ENCODE measurements at regions not wholly inside any gene's neighbourhood (a gene's known extent, or its start where the extent isn't known, plus 50 kb on each side); places are given as distances from the start of the nearest gene placed in this dataset.

DNA sequence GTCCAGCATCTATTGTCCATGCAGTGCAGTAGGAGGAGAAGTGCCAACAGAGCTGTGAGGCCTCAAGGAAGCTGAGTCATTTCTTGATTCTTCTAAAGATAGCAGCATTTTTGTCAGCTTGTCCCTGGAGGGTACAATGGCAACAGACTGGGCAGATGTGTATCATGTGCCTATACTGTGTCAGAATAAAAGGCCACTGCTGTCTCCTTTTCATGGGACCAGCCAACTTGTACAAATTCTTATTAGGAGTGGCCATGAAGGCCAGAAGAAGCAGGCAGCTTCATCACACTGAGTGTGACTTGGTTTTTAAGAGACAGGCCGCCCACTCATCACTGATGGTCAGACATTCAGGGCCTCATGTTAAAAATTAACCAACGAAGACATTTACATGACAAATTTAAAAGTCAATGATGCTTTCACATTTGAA lies 185.0 kb upstream of the FAM241A start:
- TF ChIP-seq, protein P1, sequence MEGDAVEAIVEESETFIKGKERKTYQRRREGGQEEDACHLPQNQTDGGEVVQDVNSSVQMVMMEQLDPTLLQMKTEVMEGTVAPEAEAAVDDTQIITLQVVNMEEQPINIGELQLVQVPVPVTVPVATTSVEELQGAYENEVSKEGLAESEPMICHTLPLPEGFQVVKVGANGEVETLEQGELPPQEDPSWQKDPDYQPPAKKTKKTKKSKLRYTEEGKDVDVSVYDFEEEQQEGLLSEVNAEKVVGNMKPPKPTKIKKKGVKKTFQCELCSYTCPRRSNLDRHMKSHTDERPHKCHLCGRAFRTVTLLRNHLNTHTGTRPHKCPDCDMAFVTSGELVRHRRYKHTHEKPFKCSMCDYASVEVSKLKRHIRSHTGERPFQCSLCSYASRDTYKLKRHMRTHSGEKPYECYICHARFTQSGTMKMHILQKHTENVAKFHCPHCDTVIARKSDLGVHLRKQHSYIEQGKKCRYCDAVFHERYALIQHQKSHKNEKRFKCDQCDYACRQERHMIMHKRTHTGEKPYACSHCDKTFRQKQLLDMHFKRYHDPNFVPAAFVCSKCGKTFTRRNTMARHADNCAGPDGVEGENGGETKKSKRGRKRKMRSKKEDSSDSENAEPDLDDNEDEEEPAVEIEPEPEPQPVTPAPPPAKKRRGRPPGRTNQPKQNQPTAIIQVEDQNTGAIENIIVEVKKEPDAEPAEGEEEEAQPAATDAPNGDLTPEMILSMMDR (IDR thresholded peaks at IDR 0.05; ENCODE audit: insufficient read depth, low read length, poor library complexity, severe bottlenecking) = no peak
- TF ChIP-seq EZH2phosphoT487 (conservative IDR thresholded peaks at IDR 0.05; ENCODE audit: low read length) = no peak
